GM10248 (cell line): ENCODE measurements at regions not wholly inside any gene's neighbourhood (a gene's known extent, or its start where the extent isn't known, plus 50 kb on each side); places are given as distances from the start of the nearest gene placed in this dataset.

Experiments used
- CTCF ChIA-PET: fragments of 300-600 bp; sonication (Branson Sonifier 250); formaldehyde crosslinking; extraction: SDS; loops from one replicate; lab custom pipeline; 2021; ENCODE audit warnings: antibody characterized with exemption; lab: Yijun Ruan, JAX
- POLR2A ChIA-PET: fragments of 350-650 bp; sonication (Branson Sonifier 250); formaldehyde crosslinking; extraction: SDS; loops from one replicate; lab custom pipeline; 2020; ENCODE audit warnings: antibody characterized with exemption; lab: Yijun Ruan, JAX
- DNase-seq: peaks from one replicate; pipeline ENCODE4 v3.0.0; 2012; ENCODE audit errors: extremely low spot score
- CTCF ChIP-seq: IDR thresholded peaks from 2 replicates; pipeline ENCODE4 v1.5.1; 2012; ENCODE audit warnings: mild to moderate bottlenecking, low read depth; ENCODE audit errors: extremely low read depth, missing control alignments, control extremely low read depth

DNA sequence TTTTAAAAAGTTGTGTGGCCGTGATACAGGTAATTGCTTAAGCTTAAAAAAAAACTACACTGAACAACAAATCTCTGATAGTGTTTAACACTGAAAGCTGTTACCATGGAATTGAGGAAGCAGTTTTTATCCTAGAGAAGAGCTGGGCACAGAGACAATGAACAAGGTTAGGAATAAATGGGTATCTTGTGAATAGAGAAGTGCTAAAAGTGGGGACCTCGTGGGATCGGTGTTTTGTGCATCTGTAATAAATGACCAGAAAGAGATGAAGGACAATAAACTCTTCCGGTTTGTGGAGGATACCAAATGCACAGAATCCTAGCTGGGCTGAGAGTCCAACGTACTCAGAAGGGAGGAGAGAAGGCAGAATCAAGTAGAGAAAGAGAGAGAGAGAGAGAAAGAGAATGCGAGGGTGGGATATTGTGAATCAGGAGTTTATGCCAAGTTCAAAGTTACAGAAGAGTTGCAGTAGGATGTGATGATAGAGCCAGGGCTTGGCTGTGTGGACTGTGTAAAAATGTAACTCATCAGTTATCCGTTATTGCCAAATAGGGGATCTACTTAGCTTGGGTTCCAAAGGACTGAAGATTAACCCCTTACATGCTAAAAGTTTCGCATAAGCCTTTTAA is 148.9 kb downstream of the IL20RB start:
- POLR2A ChIA-PET = no interaction called here
- TF ChIP-seq CTCF = no peak
- DNase-seq = no peak
- CTCF ChIA-PET = interaction anchor here (0.9 to 9.0 kb wide), 20 partner anchors 9 to 946 kb away, joined by 3 to 99 read pairs (median 4); no protein-coding TSS in a partner anchor

DNA sequence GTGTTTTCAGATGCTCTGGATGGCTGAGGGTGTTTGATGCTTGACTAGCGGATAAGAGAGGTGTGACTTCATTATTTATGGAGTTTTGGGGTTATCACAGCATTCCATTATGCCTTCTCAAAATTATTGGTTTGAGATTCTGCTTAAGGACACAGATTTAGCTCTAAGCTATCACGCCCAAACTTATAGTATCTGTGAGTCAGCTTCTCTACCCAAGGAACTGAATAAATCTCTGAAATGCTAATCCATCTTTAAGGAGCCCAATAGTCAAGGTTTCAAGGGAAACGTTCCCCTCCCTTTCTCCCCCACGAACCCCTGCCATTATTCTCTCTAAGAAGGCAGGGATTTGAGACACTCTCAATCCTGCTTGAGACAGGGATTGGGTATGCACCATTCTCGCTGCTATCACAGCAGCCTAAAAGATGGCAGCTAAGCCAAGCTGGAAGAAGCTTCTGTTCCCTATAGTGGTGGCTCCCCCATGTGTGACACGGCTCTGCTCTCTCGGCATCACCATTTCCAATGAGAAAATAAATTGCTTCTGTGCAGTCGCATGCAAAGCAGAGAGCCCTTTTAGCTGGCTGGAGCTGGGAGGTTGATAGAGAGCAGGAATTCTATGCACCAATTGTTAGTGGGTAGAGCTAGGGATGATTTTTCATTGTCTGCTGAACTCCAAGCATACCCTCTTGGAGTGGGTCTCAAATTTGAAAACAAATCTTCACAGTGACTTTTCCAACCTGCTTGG is 151.1 kb downstream of the IL20RB start:
- DNase-seq = no peak
- no peak for TF ChIP-seq CTCF
- POLR2A ChIA-PET = no interaction called here
- CTCF ChIA-PET = interaction anchor here (0.7 to 9.0 kb wide), 11 partner anchors 9 to 957 kb away, joined by 3 to 99 read pairs (median 4); no protein-coding TSS in a partner anchor

DNA sequence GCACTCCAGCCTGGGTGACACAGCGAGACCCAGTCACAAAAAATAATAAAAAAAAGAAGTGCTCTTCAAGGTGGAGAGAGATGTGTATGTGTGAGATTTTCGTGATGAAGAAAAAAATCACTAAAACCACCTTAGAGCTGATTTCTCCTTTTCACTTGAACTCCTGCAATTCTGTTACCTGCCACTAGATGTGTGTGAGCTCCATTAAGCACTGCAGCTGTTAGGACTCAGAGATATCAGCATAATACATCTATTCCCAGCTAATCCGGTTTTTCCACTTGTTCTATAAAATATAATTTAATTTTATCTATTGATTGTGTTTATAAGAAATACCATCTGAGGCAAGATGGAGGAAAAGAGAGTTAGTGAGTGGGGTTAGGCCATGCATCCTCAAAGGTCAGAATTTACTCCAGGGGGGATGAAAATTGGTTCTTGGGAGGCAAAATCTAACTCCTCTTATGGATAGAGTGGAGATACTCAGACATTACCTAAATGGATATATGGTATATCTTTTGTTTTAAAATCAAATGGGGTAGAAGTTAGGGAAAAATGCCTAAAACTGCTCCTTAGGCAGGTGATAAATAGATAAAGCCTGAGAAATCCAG is 152.7 kb downstream of the IL20RB start:
- POLR2A ChIA-PET = no interaction called here
- peak; percentile 49 for TF ChIP-seq CTCF
- CTCF ChIA-PET = interaction anchor here (0.6 to 9.0 kb wide), 37 partner anchors 8 to 1006 kb away, joined by 3 to 99 read pairs (median 4); no protein-coding TSS in a partner anchor
- DNase-seq = peak; percentile 46

- ChIA-PET POLR2A (no interaction called here), CTCF (interaction anchor here (1.0 to 9.0 kb wide), 14 partner anchors 10 to 941 kb away, joined by 3 to 99 read pairs (median 12); no protein-coding TSS in a partner anchor)
- no peak for DNase-seq
- TF ChIP-seq CTCF = no peak
Observed at GRCh38 chr3:137111497-137111896, 153.7 kb downstream of the IL20RB start.

DNA sequence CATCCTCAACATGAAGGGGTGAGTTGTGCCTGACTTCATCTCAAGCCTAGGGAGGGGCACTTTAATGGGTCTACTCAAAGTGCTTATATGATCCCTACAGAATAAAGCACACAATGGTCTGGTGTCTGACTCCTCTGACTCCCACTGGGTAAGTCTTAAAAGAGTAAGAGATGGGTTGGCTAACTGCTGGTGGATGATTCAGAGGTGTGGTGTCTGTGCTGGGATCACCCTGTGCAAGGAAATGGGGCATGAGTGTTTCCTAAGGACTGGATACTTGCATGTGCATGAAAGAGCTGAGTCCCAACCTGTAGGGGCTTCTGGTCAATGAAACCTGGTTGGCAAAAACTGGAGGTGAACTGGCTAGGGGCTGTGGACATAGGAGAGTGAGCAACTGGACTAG is 158.8 kb downstream of the IL20RB start:
- CTCF ChIA-PET = interaction anchor here (0.8 to 1.4 kb wide), 3 partner anchors 12 to 854 kb away, joined by 3 to 4 read pairs (median 3); no protein-coding TSS in a partner anchor
- TF ChIP-seq CTCF = no peak
- POLR2A ChIA-PET = no interaction called here
- DNase-seq = no peak

- TF ChIP-seq CTCF = peak; percentile 74
- ChIA-PET POLR2A (no interaction called here), CTCF (interaction anchor here (0.7 to 6.0 kb wide), 15 partner anchors 9 to 943 kb away, joined by 3 to 99 read pairs (median 4); no protein-coding TSS in a partner anchor)
- peak; percentile 55 for DNase-seq
Observed at GRCh38 chr3:137121704-137122314, 164.0 kb downstream of the IL20RB start.
